Neuronal stem cell (in vitro differentiated cells): ENCODE measurements at regions not wholly inside any gene's neighbourhood (a gene's known extent, or its start where the extent isn't known, plus 50 kb on each side); places are given as distances from the start of the nearest gene placed in this dataset.

Experiments
- DNase-seq: peaks from one replicate; pipeline ENCODE4 v3.0.0-alpha.2; 2013; ENCODE audit warnings: low spot score
- H2AFZ ChIP-seq: one replicate; pipeline ENCODE4 v1.6.1; 2013; ENCODE audit warnings: mild to moderate bottlenecking, low read length, inconsistent platforms
- H2AK5ac ChIP-seq: 2 replicates; pipeline ENCODE4 v1.6.1; 2013; ENCODE audit warnings: low read depth, mild to moderate bottlenecking, inconsistent platforms, low read length, moderate library complexity, mixed read lengths
- H2BK120ac ChIP-seq: 2 replicates; pipeline ENCODE4 v1.6.1; 2013; ENCODE audit warnings: low read depth, mild to moderate bottlenecking, inconsistent platforms, low read length, moderate library complexity, mixed read lengths
- H2BK12ac ChIP-seq: one replicate; pipeline ENCODE4 v1.6.1; 2013; ENCODE audit warnings: low read length, inconsistent platforms
- H2BK15ac ChIP-seq: 2 replicates; pipeline ENCODE4 v1.6.1; 2013; ENCODE audit warnings: mild to moderate bottlenecking, low read length, inconsistent platforms, mixed read lengths
- H2BK5ac ChIP-seq: one replicate; pipeline ENCODE4 v1.6.1; 2013; ENCODE audit warnings: inconsistent platforms, mild to moderate bottlenecking, low read length, moderate library complexity
- H3K14ac ChIP-seq: one replicate; pipeline ENCODE4 v1.6.1; 2013; ENCODE audit warnings: low read length, inconsistent platforms
- H3K18ac ChIP-seq: 2 replicates; pipeline ENCODE4 v1.6.1; 2013; ENCODE audit warnings: low read length, inconsistent platforms
- H3K23ac ChIP-seq: 2 replicates; pipeline ENCODE4 v1.6.1; 2013; ENCODE audit warnings: low read depth, mild to moderate bottlenecking, mixed read lengths, low read length, inconsistent platforms; ENCODE audit not compliant: poor library complexity
- H3K27ac ChIP-seq: replicated peaks from 3 replicates; pipeline ENCODE4 v1.5.1; 2013; ENCODE audit warnings: low read length, inconsistent platforms
- H3K27me3 ChIP-seq, 3 experiments: 2 replicates each; pipeline ENCODE4 v1.6.1; 2013; ENCODE audit warnings: low read length in 3 of 3, mild to moderate bottlenecking in 2 of 3, inconsistent platforms in 1 of 3, low read depth in 1 of 3, mixed read lengths in 1 of 3, moderate library complexity in 1 of 3; ENCODE audit not compliant: control insufficient read depth in 3 of 3, insufficient read depth in 3 of 3
- H3K36me3 ChIP-seq, 2 donors: replicated peaks in 1 of 2; 2 replicates each; pipeline ENCODE4 v1.6.1; 2013; ENCODE audit warnings: low read length in 2 of 2; ENCODE audit not compliant: control insufficient read depth in 2 of 2, insufficient read depth in 2 of 2
- H3K4ac ChIP-seq: 2 replicates; pipeline ENCODE4 v1.6.1; 2013; ENCODE audit warnings: inconsistent platforms, mild to moderate bottlenecking, low read length, moderate library complexity
- H3K4me1 ChIP-seq, 2 donors: 1 replicate in 1 of 2; 2 replicates in 1 of 2; pipeline ENCODE4 v1.6.1; 2013; ENCODE audit warnings: low read length in 2 of 2, low read depth in 1 of 2; ENCODE audit not compliant: control insufficient read depth in 2 of 2, insufficient read depth in 1 of 2
- H3K4me2 ChIP-seq: one replicate; pipeline ENCODE4 v1.6.1; 2013; ENCODE audit warnings: mild to moderate bottlenecking, low read length, inconsistent platforms; ENCODE audit not compliant: insufficient read depth, poor library complexity, severe bottlenecking
- H3K4me3 ChIP-seq, 2 donors: 2 replicates each; pipeline ENCODE4 v1.5.1; 2013; ENCODE audit warnings: low read length in 2 of 2, mild to moderate bottlenecking in 2 of 2, inconsistent platforms in 1 of 2, moderate library complexity in 1 of 2
- H3K79me1 ChIP-seq: one replicate; pipeline ENCODE4 v1.6.1; 2013; ENCODE audit warnings: low read depth, mild to moderate bottlenecking, inconsistent platforms, low read length, moderate library complexity
- H3K9ac ChIP-seq: one replicate; pipeline ENCODE4 v1.6.1; 2013; ENCODE audit warnings: mild to moderate bottlenecking, low read depth, low read length, inconsistent platforms; ENCODE audit not compliant: poor library complexity
- H3K9me3 ChIP-seq, 2 donors: replicated peaks in 1 of 2; 2 replicates each; pipeline versions ENCODE3 to v1.6.1; 2013; ENCODE audit warnings: low read length in 2 of 2, mild to moderate bottlenecking in 2 of 2, inconsistent platforms in 1 of 2, low read depth in 1 of 2, mixed read lengths in 1 of 2, moderate library complexity in 1 of 2; ENCODE audit not compliant: control insufficient read depth in 2 of 2, insufficient read depth in 1 of 2
- H4K8ac ChIP-seq: one replicate; pipeline ENCODE4 v1.6.1; 2013; ENCODE audit warnings: low read depth, mild to moderate bottlenecking, inconsistent platforms, low read length, moderate library complexity
- H4K91ac ChIP-seq: one replicate; pipeline ENCODE4 v1.6.1; 2013; ENCODE audit warnings: low read length, low read depth, mild to moderate bottlenecking, inconsistent platforms; ENCODE audit not compliant: poor library complexity
- WGBS, 2 donors: extraction: QIAGEN DNeasy Blood & Tissue Kit; methylation state at CpG; one replicate each; pipeline ENCODE4 v1.1.7; 2013; ENCODE audit warnings: missing lambda C conversion rate in 2 of 2, mixed read lengths in 1 of 2; ENCODE audit not compliant: insufficient read length in 2 of 2, insufficient replicate concordance in 1 of 2; ENCODE audit errors: extremely low coverage in 2 of 2; 5-methylcytosine and 5-hydroxymethylcytosine counted together

DNA sequence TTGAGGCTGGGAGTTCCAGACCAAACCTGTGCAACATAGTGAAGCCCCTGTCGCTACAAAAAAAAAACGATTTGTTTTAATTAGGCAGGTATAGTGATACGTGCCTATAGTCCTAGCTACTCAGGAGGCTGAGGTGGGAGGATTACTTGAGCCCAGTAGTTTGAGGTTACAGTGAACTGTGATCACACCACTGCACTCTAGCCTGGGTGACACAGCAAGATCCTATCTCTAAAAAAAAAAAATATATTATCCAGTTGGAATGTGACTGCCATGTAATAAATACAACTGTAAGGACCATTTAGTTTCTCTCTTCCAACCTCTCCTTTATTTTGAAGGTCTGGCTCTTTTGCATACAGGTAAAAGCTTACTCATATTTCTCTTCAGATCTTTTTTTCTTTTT is 571.5 kb downstream of the UTRN start:
- Histone ChIP-seq H3K9me3 (peaks cover 0 to 3% of the 10 kb centered on the region in 2 donors), H2BK12ac (no peak overlapping the region), H3K79me1 (no peaks in the 10 kb centered on the region), H3K36me3 (peaks cover 0 to 21% of the 10 kb centered on the region in 2 donors), H2AK5ac (no peak overlapping the region), H3K23ac (no peak overlapping the region), H2AFZ (no peak overlapping the region), H4K91ac (no peak overlapping the region), H3K27me3 (no peaks in the 10 kb centered on the region), H3K14ac (no peak overlapping the region), H3K9ac (no peak overlapping the region), H3K18ac (no peak overlapping the region), H3K4me2 (no peak overlapping the region), H3K4me1 (peaks cover 3 to 6% of the 10 kb centered on the region in 2 donors), H2BK120ac (no peak overlapping the region), H4K8ac (no peak overlapping the region), H3K4ac (no peak overlapping the region), H2BK15ac (no peak overlapping the region), H3K4me3 (no peak overlapping the region), H2BK5ac (no peak overlapping the region), H3K27ac (no peak overlapping the region)
- no peak for DNase-seq
- no CpG with 5 or more reads among the region's 3 CpGs for WGBS, 2 donors

DNA sequence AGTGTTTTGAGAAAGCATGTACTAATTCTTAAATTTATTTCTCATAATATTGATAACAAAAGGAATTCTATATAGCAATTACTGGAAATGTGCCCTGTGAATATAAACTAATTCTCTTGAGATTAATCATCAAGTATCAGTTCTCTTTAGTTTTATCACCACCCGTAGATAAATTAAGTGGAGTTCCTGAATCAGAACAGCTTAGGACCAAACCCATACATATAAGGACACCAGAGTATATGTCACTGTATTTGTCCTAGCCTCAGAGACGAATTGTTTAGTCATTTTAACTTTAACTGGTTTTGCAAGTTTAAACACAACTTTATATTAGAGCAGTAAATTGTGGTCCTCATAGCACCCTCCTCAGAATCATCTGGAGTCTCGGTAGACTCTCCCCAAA is 572.0 kb downstream of the UTRN start:
- H2BK15ac ChIP-seq, result no peak overlapping the region
- H3K4me3 ChIP-seq, result no peak overlapping the region
- no peak overlapping the region for H4K8ac ChIP-seq
- H4K91ac ChIP-seq, result no peak overlapping the region
- DNase-seq, result no peak
- no peak overlapping the region for H2AFZ ChIP-seq
- WGBS, 2 donors, result no CpG with 5 or more reads among the region's 3 CpGs
- no peak overlapping the region for H3K4ac ChIP-seq
- no peak overlapping the region for H3K9ac ChIP-seq
- H3K27ac ChIP-seq, result no peak overlapping the region
- no peak overlapping the region for H2BK5ac ChIP-seq
- H2BK12ac ChIP-seq, result no peak overlapping the region
- H3K36me3 ChIP-seq, result peaks cover 0 to 16% of the 10 kb centered on the region in 2 donors
- H3K27me3 ChIP-seq, result no peaks in the 10 kb centered on the region
- H2BK120ac ChIP-seq, result no peak overlapping the region
- no peak overlapping the region for H2AK5ac ChIP-seq
- no peaks in the 10 kb centered on the region for H3K79me1 ChIP-seq
- no peak overlapping the region for H3K23ac ChIP-seq
- no peak overlapping the region for H3K14ac ChIP-seq
- H3K4me2 ChIP-seq, result no peak overlapping the region
- H3K4me1 ChIP-seq, result peaks cover 3 to 6% of the 10 kb centered on the region in 2 donors
- H3K18ac ChIP-seq, result no peak overlapping the region
- H3K9me3 ChIP-seq, result peaks cover 0 to 3% of the 10 kb centered on the region in 2 donors

DNA sequence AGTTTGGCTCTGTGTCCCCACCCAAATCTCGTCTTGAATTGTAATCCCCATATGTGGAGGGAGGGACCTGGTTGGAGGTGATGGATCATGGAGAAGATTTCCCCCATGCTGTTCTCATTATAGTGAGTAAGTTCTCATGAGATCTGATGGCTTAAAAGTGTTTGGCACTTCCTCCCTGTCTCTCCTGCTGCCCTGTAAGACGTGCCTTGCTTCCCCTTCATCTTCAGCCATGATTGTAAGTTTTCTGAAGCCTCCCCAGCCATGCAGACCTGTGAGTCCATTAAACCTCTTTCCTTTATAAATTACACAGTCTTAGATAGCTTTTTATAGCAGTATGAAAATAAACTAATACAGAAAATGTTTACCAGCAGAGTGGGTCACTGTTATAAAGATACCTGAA is 577.6 kb downstream of the UTRN start:
- H2BK120ac ChIP-seq, result no peak overlapping the region
- H3K4me3 ChIP-seq, result no peak overlapping the region
- H3K9me3 ChIP-seq, result peaks cover 0 to 18% of the 10 kb centered on the region in 2 donors
- no peak overlapping the region for H4K91ac ChIP-seq
- H2AK5ac ChIP-seq, result no peak overlapping the region
- no peak overlapping the region for H3K9ac ChIP-seq
- H3K18ac ChIP-seq, result no peak overlapping the region
- H3K27me3 ChIP-seq, result no peaks in the 10 kb centered on the region
- WGBS, 2 donors, result no CpG with 5 or more reads among the region's 2 CpGs
- H2BK12ac ChIP-seq, result no peak overlapping the region
- H3K4me2 ChIP-seq, result no peak overlapping the region
- DNase-seq, result no peak
- no peaks in the 10 kb centered on the region for H3K36me3 ChIP-seq
- H3K4ac ChIP-seq, result no peak overlapping the region
- no peak overlapping the region for H2AFZ ChIP-seq
- no peaks in the 10 kb centered on the region for H3K4me1 ChIP-seq
- no peak overlapping the region for H2BK5ac ChIP-seq
- H2BK15ac ChIP-seq, result no peak overlapping the region
- H3K79me1 ChIP-seq, result no peaks in the 10 kb centered on the region
- H3K27ac ChIP-seq, result no peak overlapping the region
- H3K23ac ChIP-seq, result no peak overlapping the region
- H3K14ac ChIP-seq, result no peak overlapping the region
- H4K8ac ChIP-seq, result no peak overlapping the region

DNA sequence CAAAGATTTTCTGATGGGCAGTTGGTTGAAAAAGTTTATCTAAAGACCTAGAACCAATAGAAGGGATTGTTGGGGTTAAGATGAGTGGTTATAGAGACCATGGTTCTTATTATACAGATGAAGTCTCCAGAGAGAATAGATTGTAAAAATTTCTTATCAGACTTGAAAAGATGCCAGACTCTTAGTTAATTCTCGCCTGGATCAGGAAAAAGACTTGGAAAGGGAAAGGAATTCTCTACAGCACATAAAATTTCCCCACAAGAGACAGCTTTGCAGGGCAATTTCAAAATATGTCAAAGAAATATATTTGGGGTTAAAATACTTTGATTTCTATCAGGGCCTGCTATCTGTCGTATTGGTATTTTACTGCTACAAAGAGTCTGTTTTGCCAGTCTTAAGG is 582.6 kb downstream of the UTRN start:
- Histone ChIP-seq H3K4me2 (no peak overlapping the region), H3K4me1 (no peaks in the 10 kb centered on the region), H3K9me3 (peaks cover 0 to 18% of the 10 kb centered on the region in 2 donors), H3K79me1 (no peaks in the 10 kb centered on the region), H2BK5ac (no peak overlapping the region), H3K27me3 (no peaks in the 10 kb centered on the region), H3K14ac (no peak overlapping the region), H3K4me3 (no peak overlapping the region), H4K8ac (no peak overlapping the region), H2BK15ac (no peak overlapping the region), H2BK120ac (no peak overlapping the region), H3K18ac (no peak overlapping the region), H3K27ac (no peak overlapping the region), H2AK5ac (no peak overlapping the region), H2AFZ (no peak overlapping the region), H3K9ac (no peak overlapping the region), H3K23ac (no peak overlapping the region), H3K36me3 (no peaks in the 10 kb centered on the region), H3K4ac (no peak overlapping the region), H4K91ac (no peak overlapping the region), H2BK12ac (no peak overlapping the region)
- no CpG with 5 or more reads among the region's 2 CpGs for WGBS, 2 donors
- no peak for DNase-seq
